ENCODE measurements at regions not wholly inside any gene's neighbourhood (a gene's known extent, or its start where the extent isn't known, plus 50 kb on each side); places are given as distances from the start of the nearest gene placed in this dataset.

DNA sequence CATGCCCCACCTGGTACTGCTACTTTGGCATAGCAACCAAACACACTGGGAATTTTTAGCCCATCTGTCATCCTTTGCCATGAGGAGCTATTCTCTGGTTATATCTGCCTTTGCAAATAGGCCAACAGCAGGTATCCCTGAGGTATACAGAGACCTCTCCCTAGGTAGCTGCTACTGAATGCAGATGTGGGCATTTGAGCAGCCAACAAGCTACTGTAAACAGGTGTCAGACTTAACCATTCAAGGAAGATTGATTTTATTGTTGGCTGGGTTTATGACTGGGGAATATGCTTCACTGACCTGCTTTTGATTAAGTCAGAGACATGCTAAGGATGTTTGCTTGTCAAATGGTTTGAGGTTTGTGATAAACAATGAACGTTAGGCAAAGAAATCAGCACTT lies 183.2 kb downstream of the OXSM start:
- TF ChIP-seq CTCF (IDR thresholded peaks at IDR 0.05; ENCODE audit: low read depth, low read length, missing input control) (no peak), RAD21 (IDR thresholded peaks at IDR 0.05) (no peak), GABPA (IDR thresholded peaks at IDR 0.05 in 1 of 2, conservative IDR thresholded peaks at IDR 0.05 in 1 of 2) (no peak), YY1 (IDR thresholded peaks at IDR 0.05) (no peak), FOXA1 (IDR thresholded peaks at IDR 0.05) (no peak), EGR1 (IDR thresholded peaks at IDR 0.05; ENCODE audit: low read depth in 2 of 2) (no peak)

Data from liver (tissue), 3 donors.